GM10248 (cell line): ENCODE measurements at regions not wholly inside any gene's neighbourhood (a gene's known extent, or its start where the extent isn't known, plus 50 kb on each side); places are given as distances from the start of the nearest gene placed in this dataset.

Source experiments
- CTCF ChIA-PET: fragments of 300-600 bp; sonication (Branson Sonifier 250); formaldehyde crosslinking; extraction: SDS; loops from one replicate; lab custom pipeline; 2021; ENCODE audit warnings: antibody characterized with exemption; lab: Yijun Ruan, JAX
- POLR2A ChIA-PET: fragments of 350-650 bp; sonication (Branson Sonifier 250); formaldehyde crosslinking; extraction: SDS; loops from one replicate; lab custom pipeline; 2020; ENCODE audit warnings: antibody characterized with exemption; lab: Yijun Ruan, JAX
- DNase-seq: peaks from one replicate; pipeline ENCODE4 v3.0.0; 2012; ENCODE audit errors: extremely low spot score
- CTCF ChIP-seq: IDR thresholded peaks from 2 replicates; pipeline ENCODE4 v1.5.1; 2012; ENCODE audit warnings: mild to moderate bottlenecking, low read depth; ENCODE audit errors: extremely low read depth, missing control alignments, control extremely low read depth

GRCh38 chr9:84138541-84138940 is 157.9 kb downstream of the RMI1 start:
- CTCF ChIA-PET = interaction anchor here (0.9 to 1.9 kb wide), 3 partner anchors 8 to 197 kb away, joined by 3 to 4 read pairs (median 3); no protein-coding TSS in a partner anchor
- POLR2A ChIA-PET = no interaction called here
- TF ChIP-seq CTCF = no peak
- no peak for DNase-seq

- ChIA-PET POLR2A (no interaction called here), CTCF (interaction anchor here (0.9 to 1.9 kb wide), 3 partner anchors 8 to 198 kb away, joined by 3 to 4 read pairs (median 3); no protein-coding TSS in a partner anchor)
- TF ChIP-seq CTCF = no peak
- no peak for DNase-seq
Observed at GRCh38 chr9:84139296-84140070, 158.9 kb downstream of the RMI1 start.

- DNase-seq = peak; percentile 38
- TF ChIP-seq CTCF = no peak
- POLR2A ChIA-PET = no interaction called here
- CTCF ChIA-PET = interaction anchor here (0.9 kb wide), 1 partner anchor 75 kb away, joined by 3 read pairs; no protein-coding TSS in a partner anchor
Observed at GRCh38 chr9:84140535-84141101, 160.0 kb downstream of the RMI1 start.

GRCh38 chr9:84141741-84142370 is 161.3 kb downstream of the RMI1 start:
- no peak for TF ChIP-seq CTCF
- ChIA-PET CTCF (interaction anchor here (0.9 kb wide), 1 partner anchor 74 kb away, joined by 3 read pairs; no protein-coding TSS in a partner anchor), POLR2A (no interaction called here)
- DNase-seq = no peak

GRCh38 chr9:84145031-84145430 is 164.4 kb downstream of the RMI1 start:
- POLR2A ChIA-PET = no interaction called here
- no peak for TF ChIP-seq CTCF
- CTCF ChIA-PET = no interaction called here
- no peak for DNase-seq

- CTCF ChIA-PET = interaction anchor here (1.2 to 3.3 kb wide), 2 partner anchors 15 to 27 kb away, joined by 3 to 15 read pairs; no protein-coding TSS in a partner anchor
- no peak for TF ChIP-seq CTCF
- POLR2A ChIA-PET = no interaction called here
- no peak for DNase-seq
Observed at GRCh38 chr9:84145780-84146179, 165.2 kb downstream of the RMI1 start.
